Heart left ventricle (tissue), 13 donors: ENCODE measurements at regions not wholly inside any gene's neighbourhood (a gene's known extent, or its start where the extent isn't known, plus 50 kb on each side); places are given as distances from the start of the nearest gene placed in this dataset.

Experiments
- POLR2A ChIP-seq, 2 donors: fragments of 450-650 bp; IDR thresholded peaks; one replicate each; pipeline ENCODE4 v1.6.1; 2017; ENCODE audit warnings: antibody characterized with exemption in 2 of 2, mild to moderate bottlenecking in 2 of 2, moderate library complexity in 2 of 2
- TF ChIP-seq, protein P1 (sequence below), 12 donors: fragments of 200-600 bp; sonication (generic) in 4 of 12; IDR thresholded peaks; one replicate each; pipeline versions ENCODE4 v1.5.0 to v1.8.0; 2018 to 2022; ENCODE audit warnings: antibody characterized with exemption in 12 of 12, mild to moderate bottlenecking in 5 of 12
- donor health status: ischemic (EF 13 %, LVEDD 7.1; RV severe dilation, severe dysfunction).
- donor health status: DM: no; HTN: yes; CAD: no.
- donor health status: DM: no; HTN: no; CAD: no.
- donor health status: ischemic (EF 25% LVEDD 6.9; RV normal size, moderate dysfunction).
- donor health status: ischemic (EF 25% LVEDD 5.7; RV mildly dilated, moderate dysfunction).
- donor health status: ischemic (EF 35%, LVEDD 5.7; RV mildly dilated, moderate dysfunction).
- donor health status: nonischemic (EF 11% LVEDD 7.7; RV severe dilation, severe dysfunction).
- donor health status: DM: yes; HTN: yes; CAD: no.
- donor health status: PGD.
- donor health status: ischemic (EF 29% LVEDD 5.4; RV normal size, mild dysfunction).
- donor health status: nonischemic (EF 23%, LVEDD 6.1; RV moderate dilation, normal function).

DNA sequence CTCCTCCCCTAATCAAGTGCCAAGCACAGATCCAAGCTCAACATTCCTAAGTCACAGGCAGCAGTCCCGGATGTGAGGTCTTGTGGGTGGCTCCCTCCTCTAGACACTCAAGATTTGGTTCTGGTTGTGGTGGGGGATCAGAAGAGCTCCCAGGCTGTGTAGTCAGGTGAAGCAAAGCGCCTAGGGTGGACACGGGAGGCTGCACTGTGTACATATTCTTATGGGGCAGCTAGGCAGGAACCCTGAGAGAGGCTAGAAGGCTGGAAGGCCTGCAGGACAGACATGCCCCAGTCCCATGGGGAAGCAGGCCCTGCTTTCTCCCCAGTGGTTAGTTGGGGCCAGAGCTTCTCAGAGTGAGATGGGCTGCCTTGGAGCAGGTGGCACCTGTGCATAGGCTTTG is 118.9 kb downstream of the DDX3Y start:
- TF ChIP-seq, protein P1, sequence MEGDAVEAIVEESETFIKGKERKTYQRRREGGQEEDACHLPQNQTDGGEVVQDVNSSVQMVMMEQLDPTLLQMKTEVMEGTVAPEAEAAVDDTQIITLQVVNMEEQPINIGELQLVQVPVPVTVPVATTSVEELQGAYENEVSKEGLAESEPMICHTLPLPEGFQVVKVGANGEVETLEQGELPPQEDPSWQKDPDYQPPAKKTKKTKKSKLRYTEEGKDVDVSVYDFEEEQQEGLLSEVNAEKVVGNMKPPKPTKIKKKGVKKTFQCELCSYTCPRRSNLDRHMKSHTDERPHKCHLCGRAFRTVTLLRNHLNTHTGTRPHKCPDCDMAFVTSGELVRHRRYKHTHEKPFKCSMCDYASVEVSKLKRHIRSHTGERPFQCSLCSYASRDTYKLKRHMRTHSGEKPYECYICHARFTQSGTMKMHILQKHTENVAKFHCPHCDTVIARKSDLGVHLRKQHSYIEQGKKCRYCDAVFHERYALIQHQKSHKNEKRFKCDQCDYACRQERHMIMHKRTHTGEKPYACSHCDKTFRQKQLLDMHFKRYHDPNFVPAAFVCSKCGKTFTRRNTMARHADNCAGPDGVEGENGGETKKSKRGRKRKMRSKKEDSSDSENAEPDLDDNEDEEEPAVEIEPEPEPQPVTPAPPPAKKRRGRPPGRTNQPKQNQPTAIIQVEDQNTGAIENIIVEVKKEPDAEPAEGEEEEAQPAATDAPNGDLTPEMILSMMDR (IDR thresholded peaks at IDR 0.05), result no peak
- TF ChIP-seq POLR2A (IDR thresholded peaks at IDR 0.05), result no peak
